BJ (cell line): ENCODE measurements at regions not wholly inside any gene's neighbourhood (a gene's known extent, or its start where the extent isn't known, plus 50 kb on each side); places are given as distances from the start of the nearest gene placed in this dataset.
"Not testable (repeated sequence)": the region's sequence is repeated elsewhere in the genome, so short reads cannot be mapped to it uniquely, and the experiment has no call there.

ENCODE experiments used
- CTCF ChIA-PET: fragments of 350-600 bp; formaldehyde crosslinking; extraction: SDS; loops from one replicate; lab custom pipeline; 2021; ENCODE audit warnings: antibody characterized with exemption, inconsistent platforms; lab: Yijun Ruan, JAX
- POLR2A ChIA-PET: fragments of 300-600 bp; sonication (Branson Sonifier 250); formaldehyde crosslinking; extraction: SDS; loops from one replicate; lab custom pipeline; 2021; ENCODE audit warnings: antibody characterized with exemption; lab: Charles Lee
- DNase-seq: peaks from one replicate; pipeline ENCODE4 v3.0.0-alpha.2; 2011; ENCODE audit warnings: low read depth
- H3K27me3 ChIP-seq: 2 replicates; pipeline ENCODE4 v1.6.0; 2011; ENCODE audit warnings: low read length; ENCODE audit not compliant: control insufficient read depth, insufficient read depth
- H3K36me3 ChIP-seq: 2 replicates; pipeline ENCODE4 v1.5.1; 2011; ENCODE audit warnings: low read length; ENCODE audit not compliant: control insufficient read depth, insufficient read depth
- H3K4me3 ChIP-seq: 2 replicates; pipeline ENCODE4 v1.5.1; 2011; ENCODE audit warnings: low read depth, mild to moderate bottlenecking, control low read depth, low read length
- TF ChIP-seq, protein P1 (sequence below): IDR thresholded peaks from 2 replicates; pipeline ENCODE4 v1.5.1; 2011; ENCODE audit warnings: low read depth, mild to moderate bottlenecking, control low read depth, inconsistent platforms, low read length, moderate library complexity; ENCODE audit not compliant: insufficient read depth

DNA sequence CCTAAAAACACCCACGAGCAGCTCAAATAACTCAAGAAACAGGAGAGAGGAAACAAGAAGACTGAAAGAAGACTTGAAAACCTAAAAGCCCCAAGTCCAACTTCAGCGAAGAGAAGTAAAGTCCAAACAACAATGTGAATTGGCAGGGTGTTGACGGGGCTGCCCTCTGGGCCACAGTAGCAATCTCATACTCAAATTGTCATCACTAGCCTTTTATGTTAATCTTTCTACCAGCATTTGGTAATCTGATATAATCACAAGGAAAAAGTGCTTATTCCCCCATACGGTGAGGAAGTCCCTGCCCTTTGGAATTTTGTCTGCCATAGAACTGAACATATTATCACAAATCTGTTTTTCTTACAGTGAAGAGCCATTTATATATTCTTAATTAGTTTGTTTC, 51.5 kb upstream of the IFNE start:
- ChIA-PET CTCF (no interaction called here), POLR2A (no interaction called here)
- no peak overlapping the region for H3K4me3 ChIP-seq
- no peak for DNase-seq
- no peaks in the 10 kb centered on the region for H3K27me3 ChIP-seq
- H3K36me3 ChIP-seq = peaks cover 1% of the 10 kb centered on the region
- TF ChIP-seq, protein P1, sequence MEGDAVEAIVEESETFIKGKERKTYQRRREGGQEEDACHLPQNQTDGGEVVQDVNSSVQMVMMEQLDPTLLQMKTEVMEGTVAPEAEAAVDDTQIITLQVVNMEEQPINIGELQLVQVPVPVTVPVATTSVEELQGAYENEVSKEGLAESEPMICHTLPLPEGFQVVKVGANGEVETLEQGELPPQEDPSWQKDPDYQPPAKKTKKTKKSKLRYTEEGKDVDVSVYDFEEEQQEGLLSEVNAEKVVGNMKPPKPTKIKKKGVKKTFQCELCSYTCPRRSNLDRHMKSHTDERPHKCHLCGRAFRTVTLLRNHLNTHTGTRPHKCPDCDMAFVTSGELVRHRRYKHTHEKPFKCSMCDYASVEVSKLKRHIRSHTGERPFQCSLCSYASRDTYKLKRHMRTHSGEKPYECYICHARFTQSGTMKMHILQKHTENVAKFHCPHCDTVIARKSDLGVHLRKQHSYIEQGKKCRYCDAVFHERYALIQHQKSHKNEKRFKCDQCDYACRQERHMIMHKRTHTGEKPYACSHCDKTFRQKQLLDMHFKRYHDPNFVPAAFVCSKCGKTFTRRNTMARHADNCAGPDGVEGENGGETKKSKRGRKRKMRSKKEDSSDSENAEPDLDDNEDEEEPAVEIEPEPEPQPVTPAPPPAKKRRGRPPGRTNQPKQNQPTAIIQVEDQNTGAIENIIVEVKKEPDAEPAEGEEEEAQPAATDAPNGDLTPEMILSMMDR = no peak

DNA sequence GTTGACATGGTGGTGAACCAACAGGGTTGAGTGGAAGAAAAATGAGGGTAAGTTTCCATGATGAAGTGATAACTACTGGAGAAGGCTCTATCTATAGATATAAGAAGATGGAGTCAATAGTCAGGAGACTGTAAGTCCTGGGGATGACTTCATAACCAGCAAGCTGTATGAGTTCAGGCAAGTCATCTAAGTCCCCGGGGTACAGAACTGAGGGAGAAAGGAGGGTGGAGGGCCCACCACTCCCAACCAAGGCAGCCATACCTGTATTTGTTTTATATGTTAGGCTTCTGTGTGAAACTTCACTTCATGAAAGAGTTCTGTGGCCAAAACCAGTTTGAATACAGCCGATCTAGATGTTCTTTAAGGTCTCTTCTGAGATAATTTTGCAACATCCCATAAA, 53.3 kb upstream of the IFNE start:
- Histone ChIP-seq H3K4me3 (no peak overlapping the region), H3K27me3 (no peaks in the 10 kb centered on the region), H3K36me3 (no peaks in the 10 kb centered on the region)
- TF ChIP-seq, protein P1 = no peak
- ChIA-PET CTCF (interaction anchor here (1.3 kb wide), 1 partner anchor 16 kb away, joined by 4 read pairs; no protein-coding TSS in a partner anchor), POLR2A (no interaction called here)
- no peak for DNase-seq

DNA sequence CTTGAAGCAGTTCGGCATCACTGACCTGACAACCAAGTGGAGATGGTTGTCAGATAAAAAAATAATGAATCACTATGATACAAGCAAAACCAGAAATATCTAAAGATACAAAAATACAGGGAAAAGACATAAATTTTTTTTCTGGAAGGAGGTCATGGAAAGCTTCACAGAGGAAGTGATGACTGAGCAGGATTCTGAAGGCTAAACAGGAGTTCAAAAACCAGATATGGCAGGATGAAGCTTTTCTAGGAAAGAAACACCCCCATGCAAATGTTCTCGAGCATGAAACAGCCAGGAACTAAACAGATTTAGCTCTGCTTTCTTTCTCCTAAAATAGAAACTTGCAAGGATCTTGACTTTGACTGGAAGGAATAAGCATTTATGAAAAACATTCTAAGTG, 60.7 kb upstream of the IFNE start:
- H3K27me3 ChIP-seq = no peaks in the 10 kb centered on the region
- no peak for DNase-seq
- H3K36me3 ChIP-seq = no peaks in the 10 kb centered on the region
- TF ChIP-seq, protein P1 = no peak
- no peak overlapping the region for H3K4me3 ChIP-seq
- CTCF ChIA-PET = interaction anchor here (0.7 kb wide), 1 partner anchor 39 kb away, joined by 3 read pairs; no protein-coding TSS in a partner anchor
- POLR2A ChIA-PET = no interaction called here

DNA sequence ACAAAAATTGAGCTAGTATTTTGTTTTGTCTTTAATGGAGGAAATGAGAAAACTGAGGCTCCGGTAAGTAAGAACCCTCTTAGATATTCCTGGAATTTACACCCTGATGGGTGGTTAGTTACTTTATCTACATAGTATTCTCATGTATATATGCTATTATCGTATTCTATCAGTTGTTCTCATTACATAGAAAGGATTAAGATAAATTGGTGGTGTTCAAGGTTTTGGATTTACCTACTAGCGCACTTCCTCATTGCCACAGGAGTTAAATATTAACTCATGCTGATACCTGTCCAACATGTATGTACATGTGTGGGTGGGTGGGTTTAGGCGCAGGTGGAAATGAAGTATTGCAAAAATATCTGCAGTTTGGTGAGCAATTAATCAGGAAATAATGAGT, 61.1 kb upstream of the IFNE start:
- H3K27me3 ChIP-seq = no peaks in the 10 kb centered on the region
- CTCF ChIA-PET = interaction anchor here (0.7 kb wide), 1 partner anchor 39 kb away, joined by 3 read pairs; no protein-coding TSS in a partner anchor
- POLR2A ChIA-PET = no interaction called here
- no peak overlapping the region for H3K4me3 ChIP-seq
- no peak for DNase-seq
- TF ChIP-seq, protein P1 = no peak
- H3K36me3 ChIP-seq = no peaks in the 10 kb centered on the region

DNA sequence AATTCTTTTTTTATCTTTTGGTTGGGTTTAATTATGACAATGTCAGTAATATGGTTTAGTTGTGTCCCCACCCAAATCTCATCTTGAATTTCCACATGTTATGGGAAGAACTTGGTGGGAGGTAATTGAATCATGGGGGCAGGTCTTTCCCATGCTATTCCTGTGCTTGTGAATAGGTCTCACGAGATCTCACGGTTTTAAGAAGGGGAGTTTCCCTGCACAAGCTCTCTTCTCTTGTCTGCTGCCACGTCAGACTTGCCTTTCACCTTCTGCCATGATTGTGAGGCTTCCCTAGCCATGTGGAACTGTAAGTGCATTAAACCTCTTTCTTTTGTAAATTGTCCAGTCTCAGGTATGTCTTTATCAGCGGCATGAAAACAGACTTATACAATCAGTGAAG, 61.7 kb upstream of the IFNE start:
- H3K27me3 ChIP-seq, H3K36me3 ChIP-seq, CTCF ChIA-PET, H3K4me3 ChIP-seq, POLR2A ChIA-PET, DNase-seq: not testable (repeated sequence)

DNA sequence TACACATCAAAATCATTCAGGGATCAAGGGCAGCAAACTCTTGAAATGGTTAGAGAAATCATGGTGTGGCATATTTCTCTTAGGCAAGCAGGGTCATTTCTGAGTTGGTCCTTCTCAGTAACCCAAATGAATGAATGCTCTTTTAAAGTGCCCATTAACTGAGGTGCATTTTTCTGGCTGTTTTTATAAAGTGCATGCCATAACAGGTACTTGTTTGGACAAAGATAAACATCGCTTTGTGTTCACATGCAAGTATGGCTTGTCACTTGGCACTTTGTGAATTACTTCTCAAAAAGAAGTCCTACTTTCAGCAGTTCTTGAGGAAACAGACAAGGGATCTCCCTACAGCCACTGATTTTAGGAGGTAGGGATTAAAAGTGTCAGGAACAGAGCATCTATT, 64.8 kb upstream of the IFNE start:
- ChIA-PET CTCF (no interaction called here), POLR2A (no interaction called here)
- no peaks in the 10 kb centered on the region for H3K27me3 ChIP-seq
- TF ChIP-seq, protein P1 = no peak
- DNase-seq = no peak
- H3K4me3 ChIP-seq = no peak overlapping the region
- H3K36me3 ChIP-seq = no peaks in the 10 kb centered on the region
